Skin epidermis (tissue), 12 donors: ENCODE measurements at regions not wholly inside any gene's neighbourhood (a gene's known extent, or its start where the extent isn't known, plus 50 kb on each side); places are given as distances from the start of the nearest gene placed in this dataset.
"Not testable (repeated sequence)": the region's sequence is repeated elsewhere in the genome, so short reads cannot be mapped to it uniquely, and the experiment has no call there.

Experiments used
- H3K27ac ChIP-seq, 21 experiments: fragments of 200-600 bp; sonication (generic) in 11 of 21; one replicate each; pipeline ENCODE4 v1.5.0; 2020; ENCODE audit warnings: mild to moderate bottlenecking in 3 of 21, inconsistent platforms in 2 of 21, moderate library complexity in 2 of 21
- H3K4me3 ChIP-seq, 7 experiments: fragments of 200-600 bp; sonication (generic) in 2 of 7; one replicate each; pipeline ENCODE4 v1.5.0; 2020; ENCODE audit warnings: inconsistent platforms in 2 of 7, mild to moderate bottlenecking in 2 of 7, moderate library complexity in 1 of 7

- no peak overlapping the region for H3K4me3 ChIP-seq
- H3K27ac ChIP-seq, result no peak overlapping the region
These were observed 330.1 kb upstream of the GRID2 start for GRCh38 chr4:91973479-91974153.

DNA sequence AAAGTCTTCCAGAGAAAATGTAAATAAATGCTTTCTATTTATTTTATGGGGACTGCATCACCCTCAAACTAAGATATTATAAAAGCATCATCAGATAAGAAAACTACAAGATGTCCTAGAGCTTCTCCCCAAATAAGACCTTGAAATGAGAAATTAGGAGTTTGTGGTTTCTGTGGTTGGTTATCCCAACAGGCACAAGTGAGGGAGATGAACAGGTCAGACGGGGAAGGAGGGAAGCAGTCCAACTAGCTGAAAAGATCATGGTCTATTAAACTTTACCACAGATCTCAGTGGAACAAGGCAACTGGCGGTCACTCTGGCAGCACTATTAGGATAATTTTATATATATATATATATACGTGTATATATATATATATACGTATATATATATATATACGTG is 319.3 kb upstream of the GRID2 start:
- Histone ChIP-seq H3K4me3 (no peak overlapping the region), H3K27ac (no peak overlapping the region)

DNA sequence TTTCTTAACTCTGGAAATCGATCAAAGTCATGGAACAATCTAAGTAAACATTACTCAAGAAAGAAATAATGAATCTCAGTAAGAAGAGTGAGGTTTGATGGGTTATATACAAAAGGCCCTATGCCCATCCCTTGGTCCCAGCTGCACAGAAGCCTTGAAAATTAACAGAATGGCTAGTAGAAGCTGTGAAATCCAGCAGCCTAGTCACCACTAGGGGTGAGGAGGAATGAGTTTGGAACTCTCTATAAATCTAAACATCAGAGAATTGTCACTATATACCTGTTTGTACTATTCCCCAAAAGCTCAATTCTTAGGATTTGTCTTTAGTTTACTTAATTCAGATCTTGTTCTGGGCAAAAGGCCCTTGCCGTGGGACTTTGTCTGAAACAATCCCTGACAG is 313.9 kb upstream of the GRID2 start:
- Histone ChIP-seq H3K27ac (no peak overlapping the region), H3K4me3 (no peak overlapping the region)

DNA sequence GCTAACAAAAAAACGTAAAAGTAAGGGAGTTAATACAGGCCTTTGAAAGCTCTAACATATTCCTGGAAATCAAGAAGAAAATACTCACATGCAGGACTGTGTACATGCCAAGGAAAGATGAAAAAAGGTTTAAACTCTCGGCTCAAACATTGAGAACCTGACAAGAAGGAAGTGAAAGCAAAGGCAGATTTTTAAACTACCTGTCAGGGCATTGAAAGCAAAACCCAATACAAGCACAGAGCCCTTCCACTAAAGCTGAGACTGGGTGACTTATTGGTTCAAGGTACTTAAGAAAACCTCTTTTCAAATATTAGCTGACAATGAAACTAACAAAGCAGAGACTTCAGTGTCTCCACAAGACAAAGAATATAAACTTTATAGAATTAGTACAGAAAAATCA is 313.0 kb upstream of the GRID2 start:
- no peak overlapping the region for H3K4me3 ChIP-seq
- no peak overlapping the region for H3K27ac ChIP-seq

GRCh38 chr4:91997045-91997444 is 306.7 kb upstream of the GRID2 start:
- Histone ChIP-seq H3K4me3 (no peak overlapping the region), H3K27ac (no peak overlapping the region)

DNA sequence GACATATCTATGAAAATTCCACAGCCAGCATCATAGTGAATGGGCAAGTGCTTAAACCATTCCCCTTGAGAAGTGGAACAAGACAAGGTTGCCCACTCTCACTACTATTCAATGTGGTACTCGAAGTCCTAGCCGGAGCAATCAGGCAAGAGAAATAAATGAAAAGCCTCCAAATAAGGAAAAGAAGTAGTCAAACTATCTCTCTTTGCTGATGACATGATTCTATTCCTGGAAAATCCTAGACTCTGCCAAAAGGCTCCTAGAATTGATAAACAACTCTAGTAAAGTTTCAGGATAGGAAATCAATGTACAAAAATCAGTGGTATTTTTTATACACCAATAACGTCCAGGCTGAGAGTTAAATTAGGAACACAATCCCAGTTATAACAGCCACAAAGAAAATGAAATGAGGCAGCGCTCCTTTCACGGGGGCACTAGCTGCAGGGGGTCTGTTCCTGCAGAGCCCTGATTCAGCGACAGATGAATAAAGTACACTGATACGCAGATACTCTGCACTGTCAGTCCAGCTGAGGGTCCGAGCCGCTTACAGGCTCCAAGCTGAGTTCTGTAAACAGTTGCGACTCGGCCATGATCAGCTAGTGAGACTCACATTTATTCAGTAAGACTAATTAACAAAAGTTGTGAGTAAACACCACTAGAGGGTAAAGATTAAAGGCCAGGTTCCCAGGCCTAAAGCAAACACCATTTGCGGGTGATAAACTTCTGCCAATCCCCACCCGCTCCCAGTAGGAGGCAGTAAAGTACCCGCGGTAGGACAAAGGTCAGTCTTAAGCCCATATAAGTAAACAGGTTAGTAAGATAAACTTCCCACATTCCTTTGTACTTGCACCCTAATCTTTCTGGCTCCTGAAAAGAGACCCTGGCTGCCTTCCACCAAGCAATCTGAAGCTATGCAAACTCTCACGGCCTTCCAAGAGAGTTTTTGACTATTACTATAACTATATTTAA is 290.6 kb upstream of the GRID2 start:
- Histone ChIP-seq H3K27ac (no peak overlapping the region), H3K4me3 (no peak overlapping the region)

DNA sequence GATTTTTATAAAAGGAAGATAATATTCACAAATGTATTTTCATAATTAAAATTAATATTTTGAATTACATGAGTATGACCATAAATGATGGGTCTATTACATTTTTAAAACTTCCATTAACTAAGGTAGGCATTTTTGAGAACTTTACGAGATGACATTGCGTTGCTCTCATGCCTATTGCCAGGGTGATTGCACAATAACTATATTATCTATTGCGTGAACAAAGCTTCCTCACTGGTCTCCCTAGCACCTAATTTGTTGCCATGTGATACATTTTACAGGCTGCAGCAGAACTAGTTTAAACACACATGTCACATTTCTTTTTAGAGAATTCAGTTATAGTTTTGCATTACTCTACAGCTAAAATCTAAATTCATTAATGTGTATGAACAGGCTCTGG is 289.7 kb upstream of the GRID2 start:
- Histone ChIP-seq H3K4me3 (no peak overlapping the region), H3K27ac (no peak overlapping the region)

DNA sequence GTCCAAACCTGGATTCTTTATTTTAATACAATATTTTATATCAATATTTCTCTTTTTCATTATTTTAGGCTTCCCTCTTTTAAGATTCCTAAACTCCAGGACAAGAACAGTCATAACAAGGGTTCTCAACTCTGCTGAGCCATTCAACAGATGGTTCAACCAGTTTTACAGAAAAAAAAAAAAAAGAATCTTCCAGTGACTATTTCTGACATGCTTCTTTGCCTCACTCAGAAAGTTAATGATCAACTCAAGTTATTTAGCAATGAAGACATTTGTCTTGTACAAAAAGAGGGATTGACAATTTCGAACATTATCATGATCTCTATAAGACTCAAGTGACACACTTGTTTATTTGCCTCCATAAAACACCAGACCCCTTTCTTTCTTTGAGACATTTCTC is 282.6 kb upstream of the GRID2 start:
- H3K4me3 ChIP-seq, result no peak overlapping the region
- H3K27ac ChIP-seq, result no peak overlapping the region

GRCh38 chr4:92021788-92022187 is 282.0 kb upstream of the GRID2 start:
- no peak overlapping the region for H3K4me3 ChIP-seq
- H3K27ac ChIP-seq, result no peak overlapping the region

GRCh38 chr4:92028830-92029229 is 274.9 kb upstream of the GRID2 start:
- not testable (repeated sequence) for H3K4me3 ChIP-seq, H3K27ac ChIP-seq

DNA sequence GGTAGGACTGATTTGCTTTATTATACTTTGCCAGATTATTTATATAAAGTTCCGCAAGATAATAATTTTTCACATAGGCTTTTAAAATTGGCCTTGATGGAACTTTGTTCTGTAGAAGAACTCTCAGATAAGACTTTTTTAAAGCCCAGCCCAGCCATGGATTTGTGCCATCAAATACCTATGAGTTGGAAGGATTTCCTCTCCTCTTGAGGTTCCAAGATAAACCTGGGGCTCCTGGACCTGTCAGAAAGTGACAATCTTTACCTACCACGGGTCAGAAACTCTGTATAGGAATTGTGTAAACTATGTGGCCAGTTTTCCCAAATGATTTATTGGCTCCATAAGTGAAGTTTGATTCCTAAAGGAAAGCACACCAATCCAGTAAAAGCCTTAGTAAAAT is 271.9 kb upstream of the GRID2 start:
- no peak overlapping the region for H3K4me3 ChIP-seq
- H3K27ac ChIP-seq, result no peak overlapping the region

DNA sequence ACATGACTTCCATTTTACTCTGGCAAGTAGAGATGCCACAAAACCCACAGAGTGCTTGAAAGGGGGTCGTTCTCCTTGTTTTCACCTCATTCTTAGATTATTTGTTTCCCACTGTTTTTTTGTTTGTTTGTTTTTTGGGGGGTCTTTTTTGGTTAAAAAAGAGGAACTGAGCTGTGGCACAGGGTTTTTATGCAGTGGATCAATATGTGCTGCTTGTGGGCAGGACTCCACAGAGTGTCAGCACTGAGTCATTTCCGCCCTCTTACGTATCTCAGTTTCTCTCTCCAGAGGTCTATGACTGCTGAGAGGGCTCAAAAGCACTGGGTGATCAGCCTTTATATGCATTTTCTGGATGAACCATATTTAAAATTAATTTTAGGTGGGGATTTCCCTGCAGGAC is 268.1 kb upstream of the GRID2 start:
- Histone ChIP-seq H3K27ac (no peak overlapping the region), H3K4me3 (no peak overlapping the region)

DNA sequence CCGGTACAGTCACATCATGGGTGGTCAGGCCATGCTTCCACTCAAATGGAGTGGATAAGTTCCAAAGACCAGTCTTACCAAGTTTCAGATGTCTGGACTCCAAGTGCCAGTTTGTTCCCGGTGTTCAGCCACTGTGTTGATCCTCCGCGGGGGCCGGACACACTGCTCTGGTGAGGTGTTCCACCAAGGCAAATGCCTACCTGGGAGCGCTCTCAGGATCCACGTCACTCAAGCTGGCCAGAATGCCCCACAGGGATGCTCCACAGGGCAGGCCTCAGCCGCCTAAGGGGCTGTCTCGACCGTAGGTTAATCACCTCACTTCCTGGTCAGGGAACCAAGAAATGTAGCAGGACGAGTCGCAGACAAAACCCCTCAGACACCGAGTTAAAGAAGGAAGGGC is 258.0 kb upstream of the GRID2 start:
- no peak overlapping the region for H3K27ac ChIP-seq
- H3K4me3 ChIP-seq, result no peak overlapping the region

GRCh38 chr4:92047209-92047875 is 256.4 kb upstream of the GRID2 start:
- Histone ChIP-seq H3K27ac (no peak overlapping the region), H3K4me3 (no peak overlapping the region)

DNA sequence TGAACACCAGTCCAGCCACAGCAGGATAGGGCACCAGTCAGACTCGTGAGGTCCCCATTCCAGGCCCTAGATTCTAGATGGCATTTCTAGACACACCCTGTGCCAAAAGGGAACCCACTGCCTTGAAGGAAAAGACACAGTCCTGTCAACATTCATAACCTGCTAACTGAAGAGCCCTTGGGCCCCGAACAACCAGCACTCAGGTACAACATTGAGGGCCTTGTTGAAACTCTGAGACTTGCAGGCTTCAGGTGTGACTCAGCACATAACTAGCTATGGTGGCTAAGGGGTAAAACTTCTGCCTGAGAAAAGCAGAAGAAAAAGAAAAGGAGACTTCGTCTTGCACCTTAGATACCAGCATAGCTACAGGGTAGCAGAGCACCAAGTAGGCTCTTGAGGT is 252.9 kb upstream of the GRID2 start:
- Histone ChIP-seq H3K4me3 (no peak overlapping the region), H3K27ac (no peak overlapping the region)

GRCh38 chr4:92059615-92060014 is 244.2 kb upstream of the GRID2 start:
- no peak overlapping the region for H3K4me3 ChIP-seq
- no peak overlapping the region for H3K27ac ChIP-seq

- Histone ChIP-seq H3K4me3 (no peak overlapping the region), H3K27ac (no peak overlapping the region)
These were observed 243.4 kb upstream of the GRID2 start for GRCh38 chr4:92060333-92060732.

DNA sequence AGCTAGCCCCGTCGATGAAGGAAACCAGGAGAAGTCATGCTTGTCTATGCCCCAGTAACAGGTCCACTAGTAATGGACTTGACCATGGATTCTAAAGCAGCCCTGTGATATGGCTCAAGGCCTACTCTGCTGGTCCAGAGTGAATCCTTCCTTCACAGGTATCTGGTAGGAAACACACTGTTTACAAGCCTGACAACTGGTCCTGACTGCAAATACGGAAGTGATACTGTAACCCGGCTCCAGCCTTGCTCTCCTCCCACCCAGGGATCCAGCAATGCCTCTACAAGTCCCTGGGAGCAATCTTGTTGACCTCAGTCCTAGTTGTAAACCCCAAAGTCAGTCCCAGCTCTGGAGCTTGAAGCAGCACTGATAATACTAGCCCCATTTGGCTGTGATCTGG is 239.2 kb upstream of the GRID2 start:
- no peak overlapping the region for H3K4me3 ChIP-seq
- no peak overlapping the region for H3K27ac ChIP-seq

- Histone ChIP-seq H3K27ac (no peak overlapping the region), H3K4me3 (no peak overlapping the region)
These were observed 237.3 kb upstream of the GRID2 start for GRCh38 chr4:92066485-92066884.

- no peak overlapping the region for H3K27ac ChIP-seq
- no peak overlapping the region for H3K4me3 ChIP-seq
These were observed 232.2 kb upstream of the GRID2 start for GRCh38 chr4:92071587-92071986.

DNA sequence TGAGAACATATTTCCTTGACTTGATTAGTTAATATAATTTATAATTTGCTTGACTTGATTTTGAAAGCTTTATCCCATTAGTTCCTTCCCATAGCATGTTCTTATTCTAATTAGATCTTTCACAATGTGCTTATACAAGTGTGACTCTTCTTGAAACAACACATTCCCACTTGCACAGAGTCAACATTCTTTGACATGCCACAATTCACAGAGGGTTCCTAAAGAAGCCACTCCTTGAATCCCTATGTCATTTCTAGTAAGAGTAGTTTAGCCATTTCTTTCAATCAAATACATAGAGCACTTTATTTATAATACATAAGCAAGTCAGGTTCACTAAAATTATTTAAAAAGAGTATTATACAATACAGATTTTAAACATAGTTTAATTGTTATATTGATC is 228.9 kb upstream of the GRID2 start:
- Histone ChIP-seq H3K27ac (no peak overlapping the region), H3K4me3 (no peak overlapping the region)
